ENCODE measurements at regions not wholly inside any gene's neighbourhood (a gene's known extent, or its start where the extent isn't known, plus 50 kb on each side); places are given as distances from the start of the nearest gene placed in this dataset.
"Not testable (repeated sequence)": the region's sequence is repeated elsewhere in the genome, so short reads cannot be mapped to it uniquely, and the experiment has no call there.

- not testable (repeated sequence) for DNase-seq (ENCODE audit: low read depth)
These were observed 136.4 kb upstream of the AFDN start for GRCh38 chr6:167690167-167690922.

GRCh38 chr6:167690931-167691330 lies 135.8 kb upstream of the AFDN start:
- DNase-seq (ENCODE audit: low read depth), result no peak

GRCh38 chr6:167691533-167692312 lies 135.0 kb upstream of the AFDN start:
- DNase-seq (ENCODE audit: low read depth), result no peak

DNA sequence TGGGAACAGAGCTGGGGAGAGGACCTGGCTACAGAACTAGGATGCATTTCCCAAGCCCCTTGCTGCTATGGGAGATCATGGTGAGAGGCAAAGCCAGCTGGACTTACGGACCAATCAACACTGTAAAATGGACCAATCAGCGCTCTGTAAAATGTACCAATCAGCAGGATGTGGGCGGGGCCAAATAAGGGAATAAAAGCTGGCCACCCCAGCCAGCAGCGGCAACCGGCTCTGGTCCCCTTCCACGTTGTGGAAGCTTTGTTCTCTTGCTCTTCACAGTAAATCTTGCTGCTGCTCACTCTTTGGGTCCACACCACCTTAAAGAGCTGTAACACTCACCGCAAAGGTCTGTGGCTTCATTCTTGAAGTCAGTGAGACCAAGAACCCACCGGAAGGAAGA lies 133.2 kb upstream of the AFDN start:
- not testable (repeated sequence) for DNase-seq (ENCODE audit: low read depth)

DNA sequence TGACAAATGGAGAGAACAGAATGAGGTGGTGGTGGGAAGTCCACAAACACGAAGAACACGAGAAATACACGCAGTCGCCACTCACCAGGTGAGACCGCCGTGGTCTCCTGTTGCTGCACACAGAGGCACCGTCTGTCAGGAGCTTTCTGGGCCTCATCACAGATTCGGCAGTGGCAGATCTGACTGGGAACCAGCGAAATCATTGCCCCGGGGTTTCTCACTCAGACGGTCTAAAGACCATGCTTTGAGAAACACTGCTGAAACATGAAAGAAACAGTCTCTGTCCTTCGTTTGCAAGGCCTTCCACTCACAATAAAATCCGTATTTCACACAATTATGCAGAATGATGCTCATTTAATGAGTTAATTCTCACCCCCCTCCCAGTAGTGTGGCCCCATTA lies 130.9 kb upstream of the AFDN start:
- DNase-seq (ENCODE audit: low read depth), result no peak

DNA sequence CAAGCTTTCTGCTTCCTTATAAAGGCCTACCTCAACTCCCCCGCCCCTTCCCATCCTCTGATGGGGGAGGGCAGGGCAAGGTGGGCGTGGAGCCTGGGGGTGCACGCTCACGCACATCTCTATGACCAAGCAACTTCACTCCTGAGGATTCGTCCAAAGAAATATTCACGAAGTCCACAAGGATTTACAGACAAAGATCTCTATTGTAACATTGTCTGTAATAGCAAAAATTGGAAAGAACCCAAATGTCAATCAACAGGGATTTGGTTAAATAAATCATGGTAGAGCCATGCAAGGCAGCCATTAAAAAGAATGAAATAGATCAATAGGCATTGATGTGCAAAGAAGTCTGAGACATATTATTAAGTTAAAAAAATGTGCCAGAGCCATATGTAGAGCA lies 130.4 kb upstream of the AFDN start:
- DNase-seq (ENCODE audit: low read depth), result no peak

DNA sequence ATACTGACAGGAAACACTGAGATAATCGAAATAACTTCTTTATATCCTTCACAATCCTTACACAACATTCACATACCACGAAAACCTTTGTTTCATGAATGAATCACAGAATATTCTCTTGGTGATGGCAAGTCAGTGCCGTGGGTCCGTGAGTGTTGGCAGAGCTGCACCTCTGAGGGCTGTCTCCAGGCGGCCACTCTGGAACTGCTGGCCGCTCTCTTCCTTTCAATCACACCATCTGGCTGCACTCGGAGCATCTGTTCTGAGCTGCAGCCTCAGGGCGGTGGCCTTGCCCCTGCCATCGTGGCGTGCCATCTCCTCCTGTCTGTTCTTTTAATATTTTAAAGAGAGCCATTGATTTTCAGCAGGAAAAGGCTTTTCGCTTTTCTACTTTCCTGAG lies 129.4 kb upstream of the AFDN start:
- DNase-seq (ENCODE audit: low read depth), result no peak

DNA sequence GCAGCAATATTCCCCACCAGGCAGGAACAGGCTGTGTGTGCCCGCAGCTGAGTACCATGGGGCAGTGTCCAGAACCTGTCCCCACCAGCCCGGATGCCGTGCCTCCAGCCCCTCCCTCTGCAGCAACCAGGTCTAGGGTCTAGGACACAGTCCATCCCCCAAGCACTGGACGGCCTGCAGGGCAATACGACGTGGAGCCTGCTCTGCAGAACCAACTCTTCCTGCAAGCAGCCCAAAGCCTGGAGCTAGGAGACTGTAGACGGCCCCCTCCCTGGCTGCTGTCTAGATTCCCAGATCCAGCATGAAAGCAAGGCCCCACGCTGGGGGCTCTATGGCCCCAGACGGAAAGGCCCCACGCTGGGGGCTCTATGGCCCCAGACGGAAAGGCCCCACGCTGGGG lies 128.2 kb upstream of the AFDN start:
- DNase-seq (ENCODE audit: low read depth), result no peak

- DNase-seq (ENCODE audit: low read depth), result peak; percentile 39
These were observed 127.4 kb upstream of the AFDN start for GRCh38 chr6:167699141-167699931.

- DNase-seq (ENCODE audit: low read depth), result no peak
These were observed 126.5 kb upstream of the AFDN start for GRCh38 chr6:167700199-167700598.

GRCh38 chr6:167701010-167701409 lies 125.7 kb upstream of the AFDN start:
- DNase-seq (ENCODE audit: low read depth), result no peak

- DNase-seq (ENCODE audit: low read depth), result no peak
These were observed 124.4 kb upstream of the AFDN start for GRCh38 chr6:167702241-167702827.

DNA sequence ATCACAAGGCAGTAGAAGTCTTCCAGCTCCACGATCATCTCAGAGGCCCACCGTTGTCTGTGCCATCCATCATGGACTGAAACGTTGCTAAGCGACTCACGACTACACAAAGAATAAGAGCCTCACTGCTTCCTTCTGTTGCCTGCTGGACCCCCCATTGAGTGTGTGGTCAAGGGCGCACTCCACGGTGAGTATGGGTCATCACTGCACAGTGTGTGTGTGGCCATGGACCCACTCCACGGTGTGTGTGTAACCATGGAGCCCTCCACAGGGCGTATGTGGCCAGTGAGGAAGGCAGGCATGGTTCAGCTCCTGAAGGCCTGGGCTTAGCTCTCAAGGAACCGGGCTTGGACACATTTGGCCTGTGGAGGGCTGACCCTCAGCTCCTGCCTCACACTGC lies 123.4 kb upstream of the AFDN start:
- DNase-seq (ENCODE audit: low read depth), result no peak

DNA sequence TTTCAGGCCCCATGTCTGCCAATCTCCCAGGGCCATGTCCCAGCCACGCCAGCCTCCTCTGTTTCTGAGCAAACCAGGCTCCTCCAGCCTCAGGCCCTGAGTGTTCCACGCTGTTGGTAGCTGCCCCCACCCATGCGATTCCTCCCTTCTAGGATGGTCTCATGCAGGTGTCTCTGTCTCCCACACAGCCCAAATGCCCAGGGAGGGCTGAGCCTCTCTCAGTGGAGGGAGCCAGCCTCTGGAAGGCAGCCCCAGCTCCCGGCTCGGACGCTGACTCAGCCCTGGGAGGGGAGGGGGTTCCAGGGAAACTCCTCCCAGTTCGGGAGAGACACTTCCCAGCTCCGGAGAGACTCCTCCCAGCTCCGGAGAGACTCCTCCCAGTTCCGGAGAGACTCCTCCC lies 122.9 kb upstream of the AFDN start:
- DNase-seq (ENCODE audit: low read depth), result no peak

DNA sequence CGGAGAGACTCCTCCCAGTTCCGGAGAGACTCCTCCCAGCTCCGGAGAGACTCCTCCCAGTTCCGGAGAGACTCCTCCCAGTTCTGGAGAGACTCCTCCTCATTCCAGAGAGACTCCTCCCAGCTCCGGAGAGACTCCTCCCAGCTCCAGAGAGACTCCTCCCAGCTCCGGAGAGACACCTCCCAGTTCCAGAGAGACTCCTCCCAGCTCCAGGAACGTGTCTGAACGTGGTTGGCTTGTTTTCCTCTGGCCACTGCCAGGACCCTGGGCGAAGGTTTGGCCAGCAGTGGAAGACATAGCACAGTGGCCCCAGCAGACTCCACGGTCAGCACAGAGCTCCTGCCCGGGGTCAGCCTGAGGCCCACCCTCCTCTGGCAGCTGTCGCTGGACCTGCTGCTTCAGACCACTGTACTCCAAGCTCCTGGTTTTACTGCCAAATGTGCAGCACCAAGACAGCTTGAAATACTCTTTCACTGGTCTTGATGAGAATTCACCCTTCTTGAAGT lies 122.3 kb upstream of the AFDN start:
- DNase-seq (ENCODE audit: low read depth), result no peak

DNA sequence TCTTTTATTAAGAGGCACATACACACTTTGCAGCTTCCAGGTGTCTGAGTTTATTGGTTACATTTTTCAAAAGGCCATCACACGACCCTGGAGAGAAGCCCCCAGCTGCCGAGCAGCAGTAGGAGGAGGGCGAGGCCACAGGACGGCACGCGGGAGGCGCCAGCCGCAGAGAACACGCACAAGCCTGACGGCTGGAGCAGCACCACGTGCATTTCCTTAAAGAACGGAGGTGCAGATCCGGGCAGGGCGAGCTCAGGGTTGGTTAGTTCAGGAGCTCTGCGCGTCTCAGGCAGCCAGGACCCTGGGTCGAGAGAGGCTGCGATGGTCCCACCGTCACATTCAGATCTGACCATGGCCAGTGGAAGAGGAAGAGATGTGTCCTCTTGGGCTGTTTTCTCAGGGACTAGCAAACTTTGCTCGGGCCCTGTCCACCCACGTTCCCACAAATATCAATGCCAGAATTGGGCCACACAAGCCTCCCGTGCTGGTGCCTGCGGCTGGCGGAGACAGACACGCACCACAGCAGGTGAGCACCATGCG lies 121.4 kb upstream of the AFDN start:
- no peak for DNase-seq (ENCODE audit: low read depth)

GRCh38 chr6:167706313-167707109 lies 120.2 kb upstream of the AFDN start:
- peak; percentile 45 for DNase-seq (ENCODE audit: low read depth)

DNA sequence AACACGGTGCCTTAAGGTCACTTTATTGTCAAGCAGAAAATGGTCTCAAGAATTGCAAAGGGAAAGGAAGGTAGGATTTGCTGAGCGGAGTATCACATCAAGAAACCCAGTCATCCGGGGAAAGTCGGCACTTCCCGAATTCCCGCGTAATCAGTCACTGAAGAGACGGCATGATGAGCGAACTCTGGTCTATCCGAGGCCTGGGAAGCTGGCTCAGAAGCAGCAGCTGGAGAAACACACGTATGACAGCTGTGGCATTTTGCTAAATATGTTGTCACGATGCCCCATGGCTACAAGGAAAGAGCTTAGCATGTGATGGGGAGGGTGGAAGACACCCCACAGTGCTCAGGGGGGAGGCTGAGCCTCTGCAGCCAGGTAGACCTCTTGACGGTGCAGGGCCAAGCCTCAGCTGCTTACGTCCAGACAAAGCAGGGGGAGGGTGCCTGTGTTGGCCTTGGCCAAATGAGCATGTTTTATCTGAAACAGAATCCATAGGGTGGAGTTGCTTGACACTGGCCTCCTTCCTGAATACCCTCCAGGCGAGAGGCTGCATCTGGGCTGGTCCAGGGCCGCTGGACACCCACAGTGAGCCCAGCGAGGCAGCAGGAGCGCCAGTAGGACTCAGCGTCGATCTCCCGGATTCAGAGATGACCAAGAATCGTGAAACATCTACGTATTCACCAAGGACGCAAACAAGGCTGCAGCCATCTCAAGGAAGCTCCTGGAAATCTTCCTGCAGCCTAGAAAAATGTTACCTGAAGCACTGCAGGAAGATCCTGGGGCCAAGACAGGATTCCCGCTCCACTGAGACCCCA lies 118.8 kb upstream of the AFDN start:
- DNase-seq (ENCODE audit: low read depth), result no peak

DNA sequence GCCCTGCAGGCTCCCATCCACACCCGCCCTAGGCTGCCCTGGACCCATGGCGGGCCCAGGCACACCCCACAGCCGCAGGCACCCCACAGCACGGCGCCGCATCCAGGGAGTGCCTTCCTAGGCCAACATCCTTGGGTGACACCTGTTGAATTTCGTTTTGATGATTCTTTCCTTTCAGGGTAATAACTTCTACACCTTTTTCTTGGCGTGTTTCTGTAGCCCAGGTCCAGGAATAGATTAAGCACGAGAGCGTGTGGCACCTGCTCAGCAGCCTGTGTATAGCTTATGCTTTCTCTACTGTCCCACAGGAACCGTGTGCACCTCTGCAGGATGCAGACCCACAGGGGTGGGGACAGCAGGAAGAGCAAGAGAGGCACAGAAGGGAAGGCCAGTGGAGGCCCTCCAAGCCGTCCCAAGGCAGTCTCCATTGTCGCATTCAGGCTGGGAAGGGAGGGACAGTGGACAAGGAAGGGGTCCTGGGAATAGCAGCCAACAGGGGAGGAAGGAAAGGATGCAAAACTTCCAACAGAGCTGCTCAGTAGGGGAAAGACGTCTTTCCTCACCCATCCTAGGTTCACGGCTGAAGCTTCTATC lies 118.1 kb upstream of the AFDN start:
- DNase-seq (ENCODE audit: low read depth), result no peak

DNA sequence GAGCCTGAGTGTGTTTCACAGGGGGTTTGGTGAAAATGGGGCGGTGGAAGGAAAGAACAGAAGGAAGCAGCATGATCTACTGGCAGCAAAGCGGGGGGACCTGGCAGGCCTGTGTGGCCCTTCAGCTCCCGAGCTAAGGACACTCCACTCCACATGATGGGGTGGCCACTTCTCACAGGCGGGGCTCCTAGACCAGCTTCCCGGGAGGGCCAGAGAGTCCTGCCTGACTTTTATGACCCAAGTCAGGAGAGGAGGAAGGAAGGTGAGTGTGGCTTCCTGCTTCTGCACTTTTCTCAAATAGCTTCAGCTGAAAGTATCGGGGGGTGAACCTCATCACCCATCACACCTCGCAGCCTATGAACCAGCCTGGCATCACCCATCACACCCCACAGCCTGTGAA lies 117.5 kb upstream of the AFDN start:
- DNase-seq (ENCODE audit: low read depth), result no peak
